ENCODE measurements at regions not wholly inside any gene's neighbourhood (a gene's known extent, or its start where the extent isn't known, plus 50 kb on each side); places are given as distances from the start of the nearest gene placed in this dataset.

- TF ChIP-seq CTCF (IDR thresholded peaks at IDR 0.05): no peak
- TF ChIP-seq POLR2A (IDR thresholded peaks at IDR 0.05): no peak
Observed at GRCh38 chr13:112133499-112134390, 66.8 kb downstream of the SOX1 start.
